ENCODE measurements at regions not wholly inside any gene's neighbourhood (a gene's known extent, or its start where the extent isn't known, plus 50 kb on each side); places are given as distances from the start of the nearest gene placed in this dataset.

- H2AFZ ChIP-seq (ENCODE audit: low read length) = no peak overlapping the region
- no peaks in the 10 kb centered on the region for H3F3A ChIP-seq (ENCODE audit: insufficient read depth, low read length)
- TF ChIP-seq EZH2 (IDR thresholded peaks at IDR 0.05; ENCODE audit: borderline replicate concordance, low read length) (no peak), CTCF (IDR thresholded peaks at IDR 0.05; ENCODE audit: low read length) (peak; percentile 6; the same call in 1 of the 2 replicates)
- H3K79me2 ChIP-seq (ENCODE audit: insufficient read depth, low read length) = peaks cover 23% of the 10 kb centered on the region
- no peak overlapping the region for H3K27ac ChIP-seq (ENCODE audit: low read depth, low read length, poor library complexity, severe bottlenecking)
- H3K4me2 ChIP-seq (ENCODE audit: low read length) = no peak overlapping the region; the same call in 1 of the 2 replicates
- no peak overlapping the region for H3K9ac ChIP-seq (ENCODE audit: low read length)
- H3K4me3 ChIP-seq (ENCODE audit: low read depth, low read length, poor library complexity, severe bottlenecking) = no peak overlapping the region
- H3K9me2 ChIP-seq (ENCODE audit: low read depth, low read length) = no peaks in the 10 kb centered on the region
- no peaks in the 10 kb centered on the region for H4K20me1 ChIP-seq (ENCODE audit: insufficient read depth, low read length)
- no peaks in the 10 kb centered on the region for H3K9me3 ChIP-seq (ENCODE audit: low read length)
- H3K36me3 ChIP-seq (ENCODE audit: insufficient read depth, low read length) = no peaks in the 10 kb centered on the region
- H3K4me1 ChIP-seq (ENCODE audit: insufficient read depth, low read length, severe bottlenecking) = peaks cover 45% of the 10 kb centered on the region
- no peaks in the 10 kb centered on the region for H3K27me3 ChIP-seq (ENCODE audit: insufficient read depth, low read length)
Observed at GRCh38 chr14:73788701-73789551, 62.7 kb upstream of the PTGR2 start.

GRCh38 chr14:73788317-73788598, 63.4 kb upstream of the PTGR2 start:
- no peaks in the 10 kb centered on the region for H3K9me3 ChIP-seq (ENCODE audit: low read length)
- H3F3A ChIP-seq (ENCODE audit: insufficient read depth, low read length) = no peaks in the 10 kb centered on the region
- H3K4me3 ChIP-seq (ENCODE audit: low read depth, low read length, poor library complexity, severe bottlenecking) = peak overlapping the region; percentile 91
- no peaks in the 10 kb centered on the region for H4K20me1 ChIP-seq (ENCODE audit: insufficient read depth, low read length)
- H3K4me2 ChIP-seq (ENCODE audit: low read length) = peak overlapping the region; percentile 83
- H2AFZ ChIP-seq (ENCODE audit: low read length) = no peak overlapping the region
- peak overlapping the region; percentile 88 for H3K9ac ChIP-seq (ENCODE audit: low read length)
- H3K27me3 ChIP-seq (ENCODE audit: insufficient read depth, low read length) = no peaks in the 10 kb centered on the region
- peaks cover 52% of the 10 kb centered on the region for H3K4me1 ChIP-seq (ENCODE audit: insufficient read depth, low read length, severe bottlenecking)
- peak overlapping the region; percentile 72 for H3K27ac ChIP-seq (ENCODE audit: low read depth, low read length, poor library complexity, severe bottlenecking)
- H3K36me3 ChIP-seq (ENCODE audit: insufficient read depth, low read length) = no peaks in the 10 kb centered on the region
- H3K79me2 ChIP-seq (ENCODE audit: insufficient read depth, low read length) = peaks cover 30% of the 10 kb centered on the region
- TF ChIP-seq CTCF (IDR thresholded peaks at IDR 0.05; ENCODE audit: low read length) (no peak), EZH2 (IDR thresholded peaks at IDR 0.05; ENCODE audit: borderline replicate concordance, low read length) (no peak)
- no peaks in the 10 kb centered on the region for H3K9me2 ChIP-seq (ENCODE audit: low read depth, low read length)

- Histone ChIP-seq H3K9ac (ENCODE audit: low read length) (peak overlapping the region; percentile 88), H2AFZ (ENCODE audit: low read length) (no peak overlapping the region), H3K4me3 (ENCODE audit: low read depth, low read length, poor library complexity, severe bottlenecking) (peak overlapping the region; percentile 91), H3K27me3 (ENCODE audit: insufficient read depth, low read length) (no peaks in the 10 kb centered on the region), H3K9me3 (ENCODE audit: low read length) (no peaks in the 10 kb centered on the region), H3F3A (ENCODE audit: insufficient read depth, low read length) (no peaks in the 10 kb centered on the region), H3K36me3 (ENCODE audit: insufficient read depth, low read length) (no peaks in the 10 kb centered on the region; the same call in 1 of the 2 replicates), H3K79me2 (ENCODE audit: insufficient read depth, low read length) (peaks cover 36% of the 10 kb centered on the region), H3K4me1 (ENCODE audit: insufficient read depth, low read length, severe bottlenecking) (peaks cover 57% of the 10 kb centered on the region), H3K9me2 (ENCODE audit: low read depth, low read length) (no peaks in the 10 kb centered on the region), H3K27ac (ENCODE audit: low read depth, low read length, poor library complexity, severe bottlenecking) (peak overlapping the region; percentile 72), H3K4me2 (ENCODE audit: low read length) (peak overlapping the region; percentile 83), H4K20me1 (ENCODE audit: insufficient read depth, low read length) (no peaks in the 10 kb centered on the region)
- TF ChIP-seq EZH2 (IDR thresholded peaks at IDR 0.05; ENCODE audit: borderline replicate concordance, low read length) (no peak), CTCF (IDR thresholded peaks at IDR 0.05; ENCODE audit: low read length) (no peak)
Observed at GRCh38 chr14:73787486-73788316, 63.9 kb upstream of the PTGR2 start.

Data from OCI-LY1 (cell line).